T-cell (primary cell): ENCODE measurements at regions not wholly inside any gene's neighbourhood (a gene's known extent, or its start where the extent isn't known, plus 50 kb on each side); places are given as distances from the start of the nearest gene placed in this dataset.

Experiments used
- ATAC-seq, 4 experiments: fragments of 200-7000 bp in 3 of 4; fragments of 150-1000 bp in 1 of 4; cut with Tn5 transposase; replicated peaks in 1 of 4; 1 replicate in 3 of 4; 2 replicates in 1 of 4; pipeline ENCODE4 v1.10.0; 2021; ENCODE audit warnings: moderate library complexity in 3 of 4, mild to moderate bottlenecking in 2 of 4, moderate number of reproducible peaks in 1 of 4
- CTCF ChIA-PET, 2 donors: fragments of 300-600 bp; sonication (Branson Sonifier 250); formaldehyde crosslinking; loops; one replicate each; lab custom pipeline; 2022; ENCODE audit warnings: antibody characterized with exemption in 2 of 2; lab: Charles Lee
- POLR2A ChIA-PET, 2 donors: fragments of 300-600 bp; sonication (Branson Sonifier 250); formaldehyde crosslinking; loops; one replicate each; lab custom pipeline; 2022; ENCODE audit warnings: antibody characterized with exemption in 2 of 2; lab: Charles Lee
- DNase-seq, 35 experiments: peaks; one replicate each; pipeline versions ENCODE4 v3.0.0 to v3.0.0-alpha.2; 2013 to 2023
- H3K27ac ChIP-seq: one replicate; pipeline ENCODE4 v1.5.1; 2013; ENCODE audit warnings: low read length
- H3K27me3 ChIP-seq, 2 experiments: replicated peaks in 1 of 2; 1 replicate in 1 of 2; 2 replicates in 1 of 2; pipeline versions ENCODE4 v1.6.1 to v1.7.0; 2013; ENCODE audit warnings: low read length in 1 of 2, mixed read lengths in 1 of 2; ENCODE audit not compliant: control insufficient read depth in 2 of 2, insufficient read depth in 2 of 2; ENCODE audit errors: extremely low read depth in 1 of 2
- H3K36me3 ChIP-seq, 2 donors: 1 replicate in 1 of 2; 2 replicates in 1 of 2; pipeline versions ENCODE4 v1.6.1 to v1.7.0; 2013; ENCODE audit warnings: low read length in 1 of 2; ENCODE audit not compliant: control insufficient read depth in 2 of 2, insufficient read depth in 1 of 2; ENCODE audit errors: extremely low read depth in 1 of 2
- H3K4me1 ChIP-seq, 2 experiments: 1 replicate in 1 of 2; 2 replicates in 1 of 2; pipeline versions ENCODE4 v1.6.1 to v1.7.0; 2013; ENCODE audit warnings: low read length in 2 of 2, mixed read lengths in 1 of 2; ENCODE audit not compliant: insufficient read depth in 2 of 2, control insufficient read depth in 1 of 2; ENCODE audit errors: extremely low read depth in 1 of 2
- H3K4me3 ChIP-seq, 2 donors: 1 replicate in 1 of 2; 2 replicates in 1 of 2; pipeline versions ENCODE4 v1.5.1 to v1.7.0; 2013; ENCODE audit warnings: mild to moderate bottlenecking in 2 of 2, low read length in 1 of 2, moderate library complexity in 1 of 2; ENCODE audit not compliant: control insufficient read depth in 1 of 2; ENCODE audit errors: extremely low read depth in 1 of 2
- H3K9me3 ChIP-seq: 2 replicates; pipeline ENCODE4 v1.7.0; 2013
- H3K27ac Mint-ChIP-seq, 2 donors: one replicate each; pipeline ENCODE4 v1.8.0; 2020 to 2021; ENCODE audit warnings: mild to moderate bottlenecking in 2 of 2, mixed read lengths in 2 of 2
- H3K27me3 Mint-ChIP-seq, 2 donors: one replicate each; pipeline ENCODE4 v1.8.0; 2021 to 2022; ENCODE audit warnings: mixed read lengths in 2 of 2
- H3K36me3 Mint-ChIP-seq: one replicate; pipeline ENCODE4 v1.8.0; 2021; ENCODE audit warnings: mixed read lengths
- H3K4me1 Mint-ChIP-seq, 3 donors: one replicate each; pipeline ENCODE4 v1.8.0; 2020 to 2022; ENCODE audit warnings: mixed read lengths in 3 of 3, mild to moderate bottlenecking in 1 of 3
- H3K4me3 Mint-ChIP-seq, 3 donors: one replicate each; pipeline ENCODE4 v1.8.0; 2020 to 2022; ENCODE audit warnings: mild to moderate bottlenecking in 3 of 3, mixed read lengths in 3 of 3, moderate library complexity in 3 of 3
- H3K9me3 Mint-ChIP-seq, 3 donors: one replicate each; pipeline ENCODE4 v1.8.0; 2020 to 2022; ENCODE audit warnings: mixed read lengths in 3 of 3
- WGBS: methylation state at CpG from one replicate; pipeline ENCODE4 v1.1.5; 2013; ENCODE audit warnings: missing lambda C conversion rate; ENCODE audit not compliant: insufficient coverage; 5-methylcytosine and 5-hydroxymethylcytosine counted together

DNA sequence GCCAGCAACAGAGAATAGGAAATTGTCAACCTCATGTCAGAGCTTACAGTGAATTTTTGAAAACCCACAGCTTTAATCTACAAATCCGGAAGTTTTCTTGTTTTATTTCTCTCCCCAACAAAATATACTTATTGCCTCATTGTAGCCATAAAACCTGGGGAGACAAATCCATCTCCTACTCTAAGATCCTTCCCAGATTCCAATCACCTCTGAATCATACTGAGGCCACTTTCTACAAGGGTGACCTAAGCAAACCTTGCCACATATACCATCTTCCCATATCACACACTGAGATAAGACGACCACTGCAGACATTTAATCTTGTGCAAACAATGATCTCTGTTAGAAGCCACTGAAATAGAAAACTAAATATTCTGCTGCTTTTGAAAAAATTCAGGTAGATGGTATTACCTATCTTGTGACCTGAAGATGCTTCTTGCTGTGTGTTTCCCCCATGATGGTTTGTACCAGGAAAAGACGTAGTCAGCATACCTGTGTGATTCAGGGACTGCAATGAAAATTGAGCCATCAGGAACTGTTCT lies 171.5 kb upstream of the DUSP10 start:
- Mint-ChIP-seq H3K36me3 (no peaks in the 10 kb centered on the region), H3K4me3 (no peak overlapping the region), H3K27ac (no peak overlapping the region), H3K4me1 (no peaks in the 10 kb centered on the region), H3K9me3 (no peaks in the 10 kb centered on the region), H3K27me3 (no peaks in the 10 kb centered on the region)
- Histone ChIP-seq H3K27me3 (no peaks in the 10 kb centered on the region), H3K27ac (no peak overlapping the region), H3K4me3 (no peak overlapping the region), H3K36me3 (no peaks in the 10 kb centered on the region), H3K4me1 (no peaks in the 10 kb centered on the region), H3K9me3 (no peaks in the 10 kb centered on the region)
- WGBS = 100% methylated on average over 2 of the region's 3 CpGs
- POLR2A ChIA-PET = no interaction called here
- DNase-seq (no peak), ATAC-seq (no peak)
- CTCF ChIA-PET = no interaction called here

DNA sequence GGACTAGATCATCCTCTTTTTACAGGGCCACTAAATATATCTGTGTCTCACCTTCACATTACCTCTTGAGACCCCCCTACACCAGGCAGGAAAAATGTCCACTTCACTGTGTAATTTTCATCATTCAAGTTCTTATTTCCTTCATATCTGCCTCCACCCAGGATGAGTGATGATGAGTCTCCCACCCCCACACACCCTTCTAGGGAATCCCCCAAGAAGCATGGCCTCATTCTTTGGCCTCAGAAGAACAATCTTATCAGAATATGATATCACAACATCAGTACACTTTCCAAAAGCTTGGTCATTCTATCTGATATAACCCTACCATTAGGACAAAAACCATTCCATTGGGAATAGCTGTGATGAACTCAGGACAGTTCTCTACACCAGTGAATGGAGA lies 170.3 kb upstream of the DUSP10 start:
- Mint-ChIP-seq H3K36me3 (no peaks in the 10 kb centered on the region), H3K4me1 (no peaks in the 10 kb centered on the region), H3K27ac (no peak overlapping the region), H3K27me3 (no peaks in the 10 kb centered on the region), H3K9me3 (no peaks in the 10 kb centered on the region), H3K4me3 (no peak overlapping the region)
- ATAC-seq (no peak), DNase-seq (no peak)
- Histone ChIP-seq H3K27ac (no peak overlapping the region), H3K4me3 (no peak overlapping the region), H3K36me3 (no peaks in the 10 kb centered on the region), H3K27me3 (no peaks in the 10 kb centered on the region), H3K4me1 (no peaks in the 10 kb centered on the region), H3K9me3 (no peaks in the 10 kb centered on the region)
- POLR2A ChIA-PET = no interaction called here
- CTCF ChIA-PET = no interaction called here

DNA sequence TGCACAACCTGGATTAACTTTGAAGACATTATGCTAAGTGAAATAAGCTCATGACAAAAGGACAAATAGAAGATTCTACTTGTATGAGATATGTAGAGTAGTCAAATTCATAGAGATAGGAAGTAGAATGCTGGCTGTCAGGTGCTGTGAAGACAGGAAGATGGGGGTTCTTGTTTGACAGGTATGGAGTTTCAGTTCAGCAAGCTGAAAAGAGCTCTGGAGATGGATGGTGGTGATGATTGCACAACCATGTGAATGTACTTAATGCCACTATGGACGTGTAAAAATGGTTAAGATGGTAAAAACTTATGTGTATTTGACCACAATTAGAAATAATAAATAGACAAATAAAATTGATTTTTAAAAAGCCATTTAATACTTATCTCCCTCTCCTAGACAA lies 169.8 kb upstream of the DUSP10 start:
- ChIA-PET CTCF (no interaction called here), POLR2A (no interaction called here)
- no peak for ATAC-seq
- Mint-ChIP-seq H3K27me3 (no peaks in the 10 kb centered on the region), H3K9me3 (no peaks in the 10 kb centered on the region), H3K4me1 (no peaks in the 10 kb centered on the region), H3K27ac (no peak overlapping the region), H3K36me3 (no peaks in the 10 kb centered on the region), H3K4me3 (no peak overlapping the region)
- Histone ChIP-seq H3K36me3 (no peaks in the 10 kb centered on the region), H3K27ac (no peak overlapping the region), H3K27me3 (no peaks in the 10 kb centered on the region), H3K9me3 (no peaks in the 10 kb centered on the region), H3K4me1 (no peaks in the 10 kb centered on the region), H3K4me3 (no peak overlapping the region)
- DNase-seq = no peak
- no CpG with 5 or more reads among the region's 1 CpG for WGBS

DNA sequence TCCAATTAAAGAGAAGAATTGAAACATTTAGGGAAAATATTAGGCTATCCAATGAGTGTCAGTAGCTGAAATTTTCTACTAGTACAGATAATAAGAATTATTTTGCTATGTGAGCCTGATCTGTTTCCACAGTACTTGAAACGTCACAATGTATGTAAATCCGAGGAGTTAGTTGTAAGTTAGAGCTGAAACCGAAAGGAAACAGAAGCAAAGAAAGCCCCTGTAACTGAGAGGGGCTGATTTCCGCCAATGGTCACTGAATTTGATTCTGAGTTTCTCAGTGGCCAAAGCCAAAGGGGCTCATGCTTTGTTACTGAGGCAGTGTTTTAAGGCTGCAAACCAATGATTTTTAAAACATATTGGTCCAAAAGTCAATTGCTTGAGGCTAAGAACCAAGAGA lies 168.3 kb upstream of the DUSP10 start:
- no peaks in the 10 kb centered on the region for H3K36me3 ChIP-seq
- Mint-ChIP-seq H3K27ac (no peak overlapping the region), H3K9me3 (no peaks in the 10 kb centered on the region), H3K4me3 (no peak overlapping the region), H3K27me3 (no peaks in the 10 kb centered on the region), H3K36me3 (no peaks in the 10 kb centered on the region), H3K4me1 (no peaks in the 10 kb centered on the region)
- ATAC-seq (no peak), DNase-seq (no peak)
- ChIA-PET POLR2A (interaction anchor here in 1 of 2 donors (0.5 kb wide), 1 partner anchor 179 kb away, joined by 8 read pairs; no protein-coding TSS in a partner anchor), CTCF (interaction anchor here in 1 of 2 donors (1.0 kb wide), 1 partner anchor 36 kb away, joined by 3 read pairs; no protein-coding TSS in a partner anchor)
- H3K27me3 ChIP-seq = no peaks in the 10 kb centered on the region
- 94% methylated on average over 4 of the region's 4 CpGs for WGBS
- no peaks in the 10 kb centered on the region for H3K4me1 ChIP-seq
- H3K27ac ChIP-seq = no peak overlapping the region
- no peaks in the 10 kb centered on the region for H3K9me3 ChIP-seq
- H3K4me3 ChIP-seq = no peak overlapping the region

DNA sequence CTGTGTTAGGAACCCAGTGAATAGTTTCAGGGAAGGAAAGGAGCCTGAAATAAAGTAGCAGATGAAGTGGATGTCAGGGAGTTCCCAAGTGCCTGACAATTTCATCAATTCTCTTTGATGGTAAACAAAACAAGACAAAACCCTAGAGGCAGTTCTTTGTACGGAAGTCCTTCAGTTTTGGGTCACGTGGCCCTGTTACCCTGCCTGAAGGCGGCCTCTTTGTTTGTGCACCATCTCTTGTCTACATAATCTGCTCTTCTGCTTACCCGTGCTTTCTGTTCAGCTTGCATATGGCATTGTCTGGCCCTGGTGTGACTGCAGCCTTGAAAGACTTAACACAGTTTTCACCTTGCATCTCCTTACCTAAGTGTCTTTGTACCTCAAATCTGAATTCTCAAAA lies 166.7 kb upstream of the DUSP10 start:
- no peak for ATAC-seq
- no peak overlapping the region for H3K27ac Mint-ChIP-seq
- CTCF ChIA-PET = no interaction called here
- no peaks in the 10 kb centered on the region for H3K9me3 ChIP-seq
- H3K27me3 Mint-ChIP-seq = no peaks in the 10 kb centered on the region
- POLR2A ChIA-PET = no interaction called here
- H3K9me3 Mint-ChIP-seq = no peaks in the 10 kb centered on the region
- H3K4me3 Mint-ChIP-seq = no peak overlapping the region
- no peak overlapping the region for H3K4me3 ChIP-seq
- H3K27ac ChIP-seq = no peak overlapping the region
- no peaks in the 10 kb centered on the region for H3K4me1 ChIP-seq
- peaks cover 0 to 6% of the 10 kb centered on the region in 2 experiments for H3K27me3 ChIP-seq
- 91% methylated on average over 4 of the region's 4 CpGs for WGBS
- no peaks in the 10 kb centered on the region for H3K4me1 Mint-ChIP-seq
- H3K36me3 ChIP-seq = no peaks in the 10 kb centered on the region
- DNase-seq = no peak
- H3K36me3 Mint-ChIP-seq = no peaks in the 10 kb centered on the region

DNA sequence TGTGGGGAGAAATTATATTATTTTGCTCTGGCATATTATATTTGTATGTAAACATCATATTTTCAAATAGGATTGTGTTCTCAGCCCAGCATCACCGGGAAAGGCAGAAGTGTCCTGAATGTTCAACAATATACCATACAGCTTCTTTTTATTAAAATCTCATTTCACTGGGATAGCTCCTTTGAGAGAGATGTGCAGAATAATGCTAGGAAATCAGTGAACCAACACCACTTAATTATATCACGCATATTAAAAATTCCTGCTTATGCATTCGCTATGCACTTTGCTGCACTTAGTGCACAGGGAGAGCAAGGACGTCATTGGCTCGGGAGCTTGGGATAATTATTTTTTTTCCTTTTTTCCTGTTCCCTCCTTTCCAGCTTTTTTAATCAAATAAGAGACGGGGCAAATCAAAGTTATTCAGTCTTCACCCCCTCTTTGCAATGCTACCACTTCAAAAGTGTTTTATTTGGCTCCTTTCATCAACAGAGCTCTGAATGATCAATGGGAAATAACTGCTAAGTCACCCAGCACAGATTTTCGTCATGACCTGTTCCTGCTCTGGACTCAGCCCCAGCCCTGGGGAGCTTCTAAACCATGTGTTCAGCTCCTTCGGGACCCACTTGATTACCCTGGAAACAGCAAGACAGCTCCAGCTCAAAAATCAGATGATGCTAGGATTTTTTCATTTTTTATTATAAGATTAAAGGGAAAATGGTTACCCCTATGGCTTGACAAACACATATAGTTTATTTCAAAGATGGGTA lies 165.5 kb upstream of the DUSP10 start:
- WGBS = 87% methylated on average over 4 of the region's 8 CpGs
- Histone ChIP-seq H3K4me1 (no peaks in the 10 kb centered on the region), H3K9me3 (no peaks in the 10 kb centered on the region), H3K27ac (no peak overlapping the region), H3K4me3 (no peak overlapping the region), H3K36me3 (no peaks in the 10 kb centered on the region), H3K27me3 (peaks cover 0 to 6% of the 10 kb centered on the region in 2 experiments)
- H3K27me3 Mint-ChIP-seq = no peaks in the 10 kb centered on the region
- no peak overlapping the region for H3K4me3 Mint-ChIP-seq
- H3K4me1 Mint-ChIP-seq = no peaks in the 10 kb centered on the region
- POLR2A ChIA-PET = interaction anchor here in 1 of 2 donors (0.7 kb wide), 1 partner anchor 257 kb away, joined by 3 read pairs; no protein-coding TSS in a partner anchor
- DNase-seq (no peak), ATAC-seq (no peak)
- H3K9me3 Mint-ChIP-seq = no peaks in the 10 kb centered on the region
- H3K36me3 Mint-ChIP-seq = no peaks in the 10 kb centered on the region
- CTCF ChIA-PET = interaction anchor here (0.5 to 0.6 kb wide), 2 partner anchors 157 to 213 kb away, joined by 3 to 4 read pairs; no protein-coding TSS in a partner anchor
- no peak overlapping the region for H3K27ac Mint-ChIP-seq
